ENCODE measurements at regions not wholly inside any gene's neighbourhood (a gene's known extent, or its start where the extent isn't known, plus 50 kb on each side); places are given as distances from the start of the nearest gene placed in this dataset.

- no peaks in the 10 kb centered on the region for H3K36me3 ChIP-seq (ENCODE audit: control insufficient read depth in 1 of 2, insufficient read depth in 2 of 2, low read length in 1 of 2)
- no peak for DNase-seq
- H3K27me3 ChIP-seq (ENCODE audit: control insufficient read depth in 1 of 2, insufficient read depth in 2 of 2, low read length in 1 of 2): no peaks in the 10 kb centered on the region
- ATAC-seq (ENCODE audit: low FRiP score): no peak
- peaks cover 1% of the 10 kb centered on the region for H3K9me3 ChIP-seq (ENCODE audit: control insufficient read depth, low read length)
- H3K4me3 ChIP-seq (ENCODE audit: low read length in 2 of 2): no peak overlapping the region
- no peak overlapping the region for H3K27ac ChIP-seq (ENCODE audit: low read depth in 1 of 2, low read length in 2 of 2)
- intact Hi-C loops (cut with DNase I): no loop called here
- 40 to 59% methylated on average over 1 of the region's 1 CpG for WGBS, 2 donors
- H3K4me1 ChIP-seq (ENCODE audit: control insufficient read depth in 1 of 2, insufficient read depth in 2 of 2, low read length in 2 of 2): no peaks in the 10 kb centered on the region
Observed at GRCh38 chr12:94798113-94798512, 147.8 kb upstream of the TMCC3 start.

DNA sequence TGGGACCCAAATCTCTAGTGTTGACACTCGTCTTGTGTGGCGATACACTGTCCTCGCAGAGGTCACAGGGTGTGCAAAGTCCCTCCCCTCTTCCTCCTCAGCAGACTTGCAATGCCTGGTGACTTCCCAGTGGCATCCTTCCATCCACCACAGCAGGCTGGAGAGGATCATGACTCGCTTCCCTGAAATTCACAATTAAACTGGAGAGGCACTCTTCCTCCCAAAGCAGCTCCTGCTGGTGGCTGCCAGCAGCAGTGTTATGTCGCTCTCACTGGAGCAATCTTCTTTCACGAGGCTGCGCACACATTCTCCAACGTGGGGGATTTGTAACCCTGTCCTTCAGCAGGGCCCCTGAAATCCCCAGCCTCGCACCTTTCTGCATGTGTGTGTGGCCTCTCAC, 145.2 kb upstream of the TMCC3 start:
- intact Hi-C loops (cut with DNase I): no loop called here
- Histone ChIP-seq H3K27me3 (ENCODE audit: control insufficient read depth in 1 of 2, insufficient read depth in 2 of 2, low read length in 1 of 2) (no peaks in the 10 kb centered on the region), H3K9me3 (ENCODE audit: control insufficient read depth, low read length) (peaks cover 1% of the 10 kb centered on the region), H3K36me3 (ENCODE audit: control insufficient read depth in 1 of 2, insufficient read depth in 2 of 2, low read length in 1 of 2) (no peaks in the 10 kb centered on the region), H3K4me1 (ENCODE audit: control insufficient read depth in 1 of 2, insufficient read depth in 2 of 2, low read length in 2 of 2) (no peaks in the 10 kb centered on the region), H3K4me3 (ENCODE audit: low read length in 2 of 2) (no peak overlapping the region), H3K27ac (ENCODE audit: low read depth in 1 of 2, low read length in 2 of 2) (no peak overlapping the region)
- no peak for ATAC-seq (ENCODE audit: low FRiP score)
- 76 to 79% methylated on average over 9 of the region's 9 CpGs for WGBS, 2 donors
- no peak for DNase-seq

GRCh38 chr12:94795044-94795443, 144.7 kb upstream of the TMCC3 start:
- Histone ChIP-seq H3K9me3 (ENCODE audit: control insufficient read depth, low read length) (peaks cover 1% of the 10 kb centered on the region), H3K36me3 (ENCODE audit: control insufficient read depth in 1 of 2, insufficient read depth in 2 of 2, low read length in 1 of 2) (no peaks in the 10 kb centered on the region), H3K4me3 (ENCODE audit: low read length in 2 of 2) (no peak overlapping the region), H3K4me1 (ENCODE audit: control insufficient read depth in 1 of 2, insufficient read depth in 2 of 2, low read length in 2 of 2) (no peaks in the 10 kb centered on the region), H3K27ac (ENCODE audit: low read depth in 1 of 2, low read length in 2 of 2) (no peak overlapping the region), H3K27me3 (ENCODE audit: control insufficient read depth in 1 of 2, insufficient read depth in 2 of 2, low read length in 1 of 2) (no peaks in the 10 kb centered on the region)
- DNase-seq: no peak
- no peak for ATAC-seq (ENCODE audit: low FRiP score)
- intact Hi-C loops (cut with DNase I): no loop called here
- 82 to 86% methylated on average over 4 of the region's 4 CpGs for WGBS, 2 donors

- Histone ChIP-seq H3K4me1 (ENCODE audit: control insufficient read depth in 1 of 2, insufficient read depth in 2 of 2, low read length in 2 of 2) (no peaks in the 10 kb centered on the region), H3K27me3 (ENCODE audit: control insufficient read depth in 1 of 2, insufficient read depth in 2 of 2, low read length in 1 of 2) (no peaks in the 10 kb centered on the region), H3K9me3 (ENCODE audit: control insufficient read depth, low read length) (peaks cover 1% of the 10 kb centered on the region), H3K36me3 (ENCODE audit: control insufficient read depth in 1 of 2, insufficient read depth in 2 of 2, low read length in 1 of 2) (no peaks in the 10 kb centered on the region), H3K27ac (ENCODE audit: low read depth in 1 of 2, low read length in 2 of 2) (no peak overlapping the region), H3K4me3 (ENCODE audit: low read length in 2 of 2) (no peak overlapping the region)
- no peak for DNase-seq
- 56 to 67% methylated on average over 10 of the region's 10 CpGs for WGBS, 2 donors
- no peak for ATAC-seq (ENCODE audit: low FRiP score)
- intact Hi-C loops (cut with DNase I): no loop called here
Observed at GRCh38 chr12:94793191-94793595, 142.8 kb upstream of the TMCC3 start.

- no peak overlapping the region for H3K4me3 ChIP-seq (ENCODE audit: low read length in 2 of 2)
- H3K4me1 ChIP-seq (ENCODE audit: control insufficient read depth in 1 of 2, insufficient read depth in 2 of 2, low read length in 2 of 2): no peaks in the 10 kb centered on the region
- H3K27ac ChIP-seq (ENCODE audit: low read depth in 1 of 2, low read length in 2 of 2): no peak overlapping the region
- 50 to 59% methylated on average over 6 of the region's 6 CpGs for WGBS, 2 donors
- intact Hi-C loops (cut with DNase I): no loop called here
- no peaks in the 10 kb centered on the region for H3K9me3 ChIP-seq (ENCODE audit: control insufficient read depth, low read length)
- DNase-seq (no peak), ATAC-seq (ENCODE audit: low FRiP score) (no peak)
- no peaks in the 10 kb centered on the region for H3K27me3 ChIP-seq (ENCODE audit: control insufficient read depth in 1 of 2, insufficient read depth in 2 of 2, low read length in 1 of 2)
- no peaks in the 10 kb centered on the region for H3K36me3 ChIP-seq (ENCODE audit: control insufficient read depth in 1 of 2, insufficient read depth in 2 of 2, low read length in 1 of 2)
Observed at GRCh38 chr12:94792693-94793092, 142.3 kb upstream of the TMCC3 start.

GRCh38 chr12:94791933-94792332, 141.6 kb upstream of the TMCC3 start:
- Histone ChIP-seq H3K9me3 (ENCODE audit: control insufficient read depth, low read length) (no peaks in the 10 kb centered on the region), H3K27ac (ENCODE audit: low read depth in 1 of 2, low read length in 2 of 2) (no peak overlapping the region), H3K4me3 (ENCODE audit: low read length in 2 of 2) (no peak overlapping the region), H3K36me3 (ENCODE audit: control insufficient read depth in 1 of 2, insufficient read depth in 2 of 2, low read length in 1 of 2) (no peaks in the 10 kb centered on the region), H3K4me1 (ENCODE audit: control insufficient read depth in 1 of 2, insufficient read depth in 2 of 2, low read length in 2 of 2) (no peaks in the 10 kb centered on the region), H3K27me3 (ENCODE audit: control insufficient read depth in 1 of 2, insufficient read depth in 2 of 2, low read length in 1 of 2) (no peaks in the 10 kb centered on the region)
- intact Hi-C loops (cut with DNase I): no loop called here
- no peak for ATAC-seq (ENCODE audit: low FRiP score)
- 90 to 93% methylated on average over 16 of the region's 16 CpGs for WGBS, 2 donors
- DNase-seq: no peak

- Histone ChIP-seq H3K27ac (ENCODE audit: low read depth in 1 of 2, low read length in 2 of 2) (no peak overlapping the region), H3K4me3 (ENCODE audit: low read length in 2 of 2) (no peak overlapping the region), H3K36me3 (ENCODE audit: control insufficient read depth in 1 of 2, insufficient read depth in 2 of 2, low read length in 1 of 2) (no peaks in the 10 kb centered on the region), H3K27me3 (ENCODE audit: control insufficient read depth in 1 of 2, insufficient read depth in 2 of 2, low read length in 1 of 2) (no peaks in the 10 kb centered on the region), H3K4me1 (ENCODE audit: control insufficient read depth in 1 of 2, insufficient read depth in 2 of 2, low read length in 2 of 2) (no peaks in the 10 kb centered on the region), H3K9me3 (ENCODE audit: control insufficient read depth, low read length) (no peaks in the 10 kb centered on the region)
- DNase-seq (no peak), ATAC-seq (ENCODE audit: low FRiP score) (no peak)
- WGBS, 2 donors: 65 to 72% methylated on average over 3 of the region's 3 CpGs
- intact Hi-C loops (cut with DNase I): no loop called here
Observed at GRCh38 chr12:94790825-94791224, 140.5 kb upstream of the TMCC3 start.

- intact Hi-C loops (cut with DNase I): no loop called here
- Histone ChIP-seq H3K4me1 (ENCODE audit: control insufficient read depth in 1 of 2, insufficient read depth in 2 of 2, low read length in 2 of 2) (no peaks in the 10 kb centered on the region), H3K27ac (ENCODE audit: low read depth in 1 of 2, low read length in 2 of 2) (no peak overlapping the region), H3K4me3 (ENCODE audit: low read length in 2 of 2) (no peak overlapping the region), H3K9me3 (ENCODE audit: control insufficient read depth, low read length) (no peaks in the 10 kb centered on the region), H3K27me3 (ENCODE audit: control insufficient read depth in 1 of 2, insufficient read depth in 2 of 2, low read length in 1 of 2) (no peaks in the 10 kb centered on the region), H3K36me3 (ENCODE audit: control insufficient read depth in 1 of 2, insufficient read depth in 2 of 2, low read length in 1 of 2) (no peaks in the 10 kb centered on the region)
- no peak for ATAC-seq (ENCODE audit: low FRiP score)
- no peak for DNase-seq
- WGBS, 2 donors: 72 to 75% methylated on average over 3 of the region's 3 CpGs
Observed at GRCh38 chr12:94790370-94790769, 140.0 kb upstream of the TMCC3 start.

DNA sequence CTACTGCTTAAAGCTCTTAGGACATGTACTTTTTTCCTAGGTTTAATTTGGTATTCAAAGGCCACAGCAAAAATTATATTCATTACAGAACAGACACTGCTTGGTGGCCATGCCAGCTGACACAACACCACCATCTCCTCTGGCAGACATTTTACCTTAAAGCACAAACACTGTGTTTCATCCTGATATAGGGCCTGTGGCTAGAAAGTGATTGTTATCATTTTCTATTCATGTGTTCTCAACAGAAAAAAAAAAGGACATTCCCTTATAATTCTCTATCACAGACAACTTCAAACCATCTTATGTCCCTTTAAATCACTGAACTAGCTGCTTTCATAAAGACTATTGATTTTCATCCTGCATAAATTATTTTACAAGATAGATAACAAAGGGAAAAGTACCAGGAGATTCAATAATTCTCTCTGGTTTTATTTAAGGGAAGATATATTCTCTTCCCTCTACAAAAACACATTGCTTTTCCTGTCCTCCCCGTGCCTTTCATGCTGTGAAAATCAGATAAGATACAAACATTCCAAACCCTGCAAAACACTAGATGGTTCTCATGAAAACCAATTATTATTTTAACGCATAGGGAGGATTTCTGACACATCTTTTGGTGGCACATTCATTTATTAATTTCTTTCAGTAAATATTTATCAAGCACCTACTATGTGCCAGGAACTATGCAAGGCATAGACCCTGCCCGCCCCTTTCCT, 139.3 kb upstream of the TMCC3 start:
- intact Hi-C loops (cut with DNase I): no loop called here
- H3K4me1 ChIP-seq (ENCODE audit: control insufficient read depth in 1 of 2, insufficient read depth in 2 of 2, low read length in 2 of 2): no peaks in the 10 kb centered on the region
- H3K9me3 ChIP-seq (ENCODE audit: control insufficient read depth, low read length): no peaks in the 10 kb centered on the region
- H3K27me3 ChIP-seq (ENCODE audit: control insufficient read depth in 1 of 2, insufficient read depth in 2 of 2, low read length in 1 of 2): no peaks in the 10 kb centered on the region
- H3K36me3 ChIP-seq (ENCODE audit: control insufficient read depth in 1 of 2, insufficient read depth in 2 of 2, low read length in 1 of 2): no peaks in the 10 kb centered on the region
- DNase-seq (no peak), ATAC-seq (ENCODE audit: low FRiP score) (no peak)
- H3K4me3 ChIP-seq (ENCODE audit: low read length in 2 of 2): no peak overlapping the region
- H3K27ac ChIP-seq (ENCODE audit: low read depth in 1 of 2, low read length in 2 of 2): no peak overlapping the region
- WGBS, 2 donors: 63 to 66% methylated on average over 3 of the region's 3 CpGs
